H9 (cell line): ENCODE measurements at regions not wholly inside any gene's neighbourhood (a gene's known extent, or its start where the extent isn't known, plus 50 kb on each side); places are given as distances from the start of the nearest gene placed in this dataset.

Source experiments
- DNase-seq: peaks from one replicate; pipeline ENCODE4 v3.0.0-alpha.2; 2017
- H2AFZ ChIP-seq: one replicate; pipeline ENCODE4 v1.6.1; 2013; ENCODE audit warnings: mild to moderate bottlenecking, low read length, control low read depth, moderate library complexity
- H2AK5ac ChIP-seq: 2 replicates; pipeline ENCODE4 v1.6.1; 2013; ENCODE audit warnings: low read length, control low read depth, mixed read lengths; ENCODE audit not compliant: insufficient read length
- H2BK120ac ChIP-seq: one replicate; pipeline ENCODE4 v1.6.1; 2013; ENCODE audit warnings: low read depth, mild to moderate bottlenecking, low read length, control low read depth, inconsistent platforms; ENCODE audit not compliant: poor library complexity, severe bottlenecking
- H2BK12ac ChIP-seq: 2 replicates; pipeline ENCODE4 v1.6.1; 2013; ENCODE audit warnings: low read length, control low read depth, mixed read lengths, low read depth; ENCODE audit not compliant: insufficient read length
- H2BK15ac ChIP-seq: 2 replicates; pipeline ENCODE4 v1.6.1; 2013; ENCODE audit warnings: low read depth, low read length, control low read depth
- H2BK20ac ChIP-seq: one replicate; pipeline ENCODE4 v1.6.1; 2013; ENCODE audit warnings: low read depth, mild to moderate bottlenecking, low read length, control low read depth, inconsistent platforms; ENCODE audit not compliant: poor library complexity, severe bottlenecking
- H2BK5ac ChIP-seq: 2 replicates; pipeline ENCODE4 v1.6.1; 2013; ENCODE audit warnings: low read length, control low read depth, mixed read lengths; ENCODE audit not compliant: insufficient read length
- H3K14ac ChIP-seq: 2 replicates; pipeline ENCODE4 v1.6.1; 2013; ENCODE audit warnings: low read length, control low read depth; ENCODE audit not compliant: insufficient read depth
- H3K18ac ChIP-seq: 2 replicates; pipeline ENCODE4 v1.6.1; 2013; ENCODE audit warnings: low read depth, mild to moderate bottlenecking, mixed read lengths, low read length, control low read depth; ENCODE audit not compliant: insufficient read length
- H3K23ac ChIP-seq: 2 replicates; pipeline ENCODE4 v1.6.1; 2013; ENCODE audit warnings: low read length, control low read depth, mixed read lengths, low read depth; ENCODE audit not compliant: insufficient read length
- H3K23me2 ChIP-seq: 2 replicates; pipeline ENCODE4 v1.6.1; 2013; ENCODE audit warnings: low read depth, mild to moderate bottlenecking, mixed read lengths, low read length, control low read depth; ENCODE audit not compliant: insufficient read length, poor library complexity, severe bottlenecking
- H3K27ac ChIP-seq: 2 replicates; pipeline ENCODE4 v1.5.1; 2013; ENCODE audit warnings: low read length, control low read depth, mixed read lengths, low read depth; ENCODE audit not compliant: insufficient read length
- H3K27me3 ChIP-seq: 2 replicates; pipeline ENCODE4 v1.6.1; 2013; ENCODE audit warnings: low read length, control low read depth, inconsistent platforms; ENCODE audit not compliant: insufficient read depth
- H3K4ac ChIP-seq: 2 replicates; pipeline ENCODE4 v1.6.1; 2013; ENCODE audit warnings: low read depth, mild to moderate bottlenecking, control low read depth, inconsistent platforms, low read length, moderate library complexity
- H3K4me1 ChIP-seq: 2 replicates; pipeline ENCODE4 v1.6.1; 2013; ENCODE audit warnings: low read length, control low read depth, inconsistent platforms; ENCODE audit not compliant: insufficient read depth
- H3K4me2 ChIP-seq: 2 replicates; pipeline ENCODE4 v1.6.1; 2013; ENCODE audit warnings: low read length, control low read depth, mixed read lengths; ENCODE audit not compliant: insufficient read length, insufficient read depth
- H3K56ac ChIP-seq: 2 replicates; pipeline ENCODE4 v1.6.1; 2013; ENCODE audit warnings: low read depth, mild to moderate bottlenecking, mixed read lengths, low read length, control low read depth; ENCODE audit not compliant: insufficient read length
- H3K79me1 ChIP-seq: 2 replicates; pipeline ENCODE4 v1.6.1; 2013; ENCODE audit warnings: low read depth, mild to moderate bottlenecking, moderate library complexity, low read length, control low read depth, inconsistent platforms; ENCODE audit not compliant: insufficient read depth, poor library complexity, severe bottlenecking
- H3K79me2 ChIP-seq: 2 replicates; pipeline ENCODE4 v1.6.1; 2013; ENCODE audit warnings: low read length, control low read depth, inconsistent platforms; ENCODE audit not compliant: insufficient read depth
- H3K9ac ChIP-seq: 2 replicates; pipeline ENCODE4 v1.6.1; 2013; ENCODE audit warnings: low read length, control low read depth, mixed read lengths; ENCODE audit not compliant: insufficient read length; ENCODE audit errors: extremely low read depth
- H3K9me3 ChIP-seq: one replicate; pipeline ENCODE4 v1.6.1; 2013; ENCODE audit warnings: low read depth, low read length, inconsistent platforms; ENCODE audit not compliant: control insufficient read depth
- H3T11ph ChIP-seq: one replicate; pipeline ENCODE4 v1.6.1; 2013; ENCODE audit warnings: mild to moderate bottlenecking, low read length, control low read depth, inconsistent platforms
- H4K20me1 ChIP-seq: one replicate; pipeline ENCODE4 v1.6.1; 2013; ENCODE audit not compliant: control insufficient read depth, insufficient read length, insufficient read depth
- H4K5ac ChIP-seq: 2 replicates; pipeline ENCODE4 v1.6.1; 2013; ENCODE audit warnings: low read depth, mild to moderate bottlenecking, mixed read lengths, low read length, control low read depth; ENCODE audit not compliant: insufficient read length
- H4K8ac ChIP-seq: replicated peaks from 2 replicates; pipeline ENCODE4 v1.6.1; 2013; ENCODE audit warnings: low read length, control low read depth, mixed read lengths, low read depth; ENCODE audit not compliant: insufficient read length
- H4K91ac ChIP-seq: 2 replicates; pipeline ENCODE4 v1.6.1; 2013; ENCODE audit warnings: low read depth, mild to moderate bottlenecking, moderate library complexity, mixed read lengths, low read length, control low read depth; ENCODE audit not compliant: insufficient read length
- H3K27ac Mint-ChIP-seq, 3 experiments: 2 replicates in 2 of 3; 3 replicates in 1 of 3; pipeline ENCODE4 v1.8.0; 2020 to 2021; ENCODE audit warnings: mixed read lengths in 3 of 3, mild to moderate bottlenecking in 1 of 3, moderate library complexity in 1 of 3
- H3K27me3 Mint-ChIP-seq: 2 replicates; pipeline ENCODE4 v1.8.0; 2021; ENCODE audit warnings: low read depth, mild to moderate bottlenecking, moderate library complexity, mixed read lengths
- H3K36me3 Mint-ChIP-seq, 3 experiments: 2 replicates in 2 of 3; 3 replicates in 1 of 3; pipeline ENCODE4 v1.8.0; 2020 to 2021; ENCODE audit warnings: low read depth in 3 of 3, mixed read lengths in 3 of 3; ENCODE audit not compliant: insufficient read depth in 1 of 3
- H3K4me1 Mint-ChIP-seq, 2 experiments: 2 replicates each; pipeline ENCODE4 v1.8.0; 2020; ENCODE audit warnings: mixed read lengths in 2 of 2
- H3K4me3 Mint-ChIP-seq, 2 experiments: 2 replicates in 1 of 2; 3 replicates in 1 of 2; pipeline ENCODE4 v1.8.0; 2020 to 2021; ENCODE audit warnings: mild to moderate bottlenecking in 2 of 2, mixed read lengths in 2 of 2, moderate library complexity in 1 of 2
- H3K9me3 Mint-ChIP-seq, 2 experiments: 2 replicates in 1 of 2; 3 replicates in 1 of 2; pipeline ENCODE4 v1.8.0; 2020; ENCODE audit warnings: mild to moderate bottlenecking in 2 of 2, mixed read lengths in 2 of 2, moderate library complexity in 1 of 2
- WGBS: extraction: QIAGEN DNeasy Blood & Tissue Kit; methylation state at CpG from one replicate; pipeline ENCODE4 v1.1.7; 2013; ENCODE audit warnings: missing lambda C conversion rate, low lambda C conversion rate, mixed read lengths; ENCODE audit not compliant: insufficient read length; ENCODE audit errors: extremely low coverage; 5-methylcytosine and 5-hydroxymethylcytosine counted together
- TF ChIP-seq, protein P1 (sequence below): fragments of 200-600 bp; sonication (generic); conservative IDR thresholded peaks from 3 replicates; pipeline ENCODE4 v1.8.0; 2021; ENCODE audit warnings: antibody characterized with exemption, mild to moderate bottlenecking

DNA sequence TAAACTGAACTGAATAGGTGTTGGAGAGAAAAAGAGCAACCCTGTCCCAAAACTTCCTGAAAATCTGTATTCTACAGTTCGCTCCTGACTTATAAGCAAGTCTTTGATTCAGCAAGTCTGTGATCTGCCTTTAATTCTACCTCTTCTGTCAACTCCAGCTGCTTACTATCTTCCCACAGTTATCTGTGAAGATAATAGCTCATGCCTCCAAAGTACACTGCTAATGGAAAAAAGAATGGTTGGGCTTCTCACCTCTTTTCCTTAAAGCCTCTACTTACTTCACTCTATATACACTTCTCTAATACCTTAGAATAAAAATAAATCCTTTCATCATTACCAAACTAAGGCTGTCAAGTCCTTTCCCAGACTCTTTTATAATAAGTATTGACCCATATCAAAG, 391.5 kb upstream of the MIR17HG start:
- H3K27ac Mint-ChIP-seq = 0 out of 7 replicates have a peak overlapping the region, but pooled peaks of 1 of the 3 experiments have one; percentile 14

More for the DNA sequence above, 391.5 kb upstream of the MIR17HG start:
- TF ChIP-seq, protein P1, sequence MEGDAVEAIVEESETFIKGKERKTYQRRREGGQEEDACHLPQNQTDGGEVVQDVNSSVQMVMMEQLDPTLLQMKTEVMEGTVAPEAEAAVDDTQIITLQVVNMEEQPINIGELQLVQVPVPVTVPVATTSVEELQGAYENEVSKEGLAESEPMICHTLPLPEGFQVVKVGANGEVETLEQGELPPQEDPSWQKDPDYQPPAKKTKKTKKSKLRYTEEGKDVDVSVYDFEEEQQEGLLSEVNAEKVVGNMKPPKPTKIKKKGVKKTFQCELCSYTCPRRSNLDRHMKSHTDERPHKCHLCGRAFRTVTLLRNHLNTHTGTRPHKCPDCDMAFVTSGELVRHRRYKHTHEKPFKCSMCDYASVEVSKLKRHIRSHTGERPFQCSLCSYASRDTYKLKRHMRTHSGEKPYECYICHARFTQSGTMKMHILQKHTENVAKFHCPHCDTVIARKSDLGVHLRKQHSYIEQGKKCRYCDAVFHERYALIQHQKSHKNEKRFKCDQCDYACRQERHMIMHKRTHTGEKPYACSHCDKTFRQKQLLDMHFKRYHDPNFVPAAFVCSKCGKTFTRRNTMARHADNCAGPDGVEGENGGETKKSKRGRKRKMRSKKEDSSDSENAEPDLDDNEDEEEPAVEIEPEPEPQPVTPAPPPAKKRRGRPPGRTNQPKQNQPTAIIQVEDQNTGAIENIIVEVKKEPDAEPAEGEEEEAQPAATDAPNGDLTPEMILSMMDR = no peak
- Histone ChIP-seq H3K23ac (no peak overlapping the region), H2BK5ac (no peak overlapping the region), H3K79me1 (no peaks in the 10 kb centered on the region), H3K56ac (no peak overlapping the region), H2AK5ac (no peak overlapping the region), H3K23me2 (no peaks in the 10 kb centered on the region), H2BK120ac (no peak overlapping the region), H3K14ac (no peak overlapping the region), H3K18ac (no peak overlapping the region), H4K91ac (no peak overlapping the region), H3K79me2 (no peaks in the 10 kb centered on the region), H2BK12ac (no peak overlapping the region), H3K9ac (no peak overlapping the region), H4K8ac (no peak overlapping the region), H2AFZ (no peak overlapping the region), H3T11ph (no peak overlapping the region), H3K27ac (no peak overlapping the region), H2BK15ac (no peak overlapping the region), H3K4me2 (no peak overlapping the region), H3K4me1 (no peaks in the 10 kb centered on the region), H4K20me1 (no peaks in the 10 kb centered on the region), H3K9me3 (no peaks in the 10 kb centered on the region), H2BK20ac (no peak overlapping the region), H3K4ac (no peak overlapping the region), H3K27me3 (no peaks in the 10 kb centered on the region), H4K5ac (no peak overlapping the region)
- Mint-ChIP-seq H3K4me3 (no peak overlapping the region), H3K27me3 (no peaks in the 10 kb centered on the region), H3K36me3 (no peaks in the 10 kb centered on the region), H3K9me3 (no peaks in the 10 kb centered on the region; a peak in 1 of 5 replicates), H3K4me1 (no peaks in the 10 kb centered on the region)
- DNase-seq = no peak
- no CpG with 5 or more reads among the region's 1 CpG for WGBS
